ENCODE measurements at regions not wholly inside any gene's neighbourhood (a gene's known extent, or its start where the extent isn't known, plus 50 kb on each side); places are given as distances from the start of the nearest gene placed in this dataset.

DNA sequence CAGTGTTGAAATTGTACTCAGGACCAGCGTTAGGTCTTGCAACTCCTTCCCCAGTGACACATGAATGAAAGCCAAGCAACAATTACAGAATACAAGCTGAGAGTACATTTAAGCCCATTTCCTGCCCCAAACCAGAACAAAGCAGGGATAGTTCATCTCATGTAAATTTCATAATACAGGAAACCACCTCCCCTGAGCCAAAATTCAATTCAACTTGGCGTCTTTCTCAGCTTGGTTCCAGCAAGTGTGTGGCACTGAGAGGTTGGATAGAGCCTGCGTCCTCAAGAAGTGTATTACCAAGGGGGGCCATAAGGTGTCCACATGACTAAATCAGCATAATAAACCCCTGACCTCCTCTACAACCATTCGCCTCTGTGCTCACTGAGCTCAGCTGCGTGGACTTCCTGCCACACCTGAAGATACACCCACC is 278.9 kb upstream of the CRY1 start (continued):
- TF ChIP-seq, protein P1, sequence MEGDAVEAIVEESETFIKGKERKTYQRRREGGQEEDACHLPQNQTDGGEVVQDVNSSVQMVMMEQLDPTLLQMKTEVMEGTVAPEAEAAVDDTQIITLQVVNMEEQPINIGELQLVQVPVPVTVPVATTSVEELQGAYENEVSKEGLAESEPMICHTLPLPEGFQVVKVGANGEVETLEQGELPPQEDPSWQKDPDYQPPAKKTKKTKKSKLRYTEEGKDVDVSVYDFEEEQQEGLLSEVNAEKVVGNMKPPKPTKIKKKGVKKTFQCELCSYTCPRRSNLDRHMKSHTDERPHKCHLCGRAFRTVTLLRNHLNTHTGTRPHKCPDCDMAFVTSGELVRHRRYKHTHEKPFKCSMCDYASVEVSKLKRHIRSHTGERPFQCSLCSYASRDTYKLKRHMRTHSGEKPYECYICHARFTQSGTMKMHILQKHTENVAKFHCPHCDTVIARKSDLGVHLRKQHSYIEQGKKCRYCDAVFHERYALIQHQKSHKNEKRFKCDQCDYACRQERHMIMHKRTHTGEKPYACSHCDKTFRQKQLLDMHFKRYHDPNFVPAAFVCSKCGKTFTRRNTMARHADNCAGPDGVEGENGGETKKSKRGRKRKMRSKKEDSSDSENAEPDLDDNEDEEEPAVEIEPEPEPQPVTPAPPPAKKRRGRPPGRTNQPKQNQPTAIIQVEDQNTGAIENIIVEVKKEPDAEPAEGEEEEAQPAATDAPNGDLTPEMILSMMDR (conservative IDR thresholded peaks at IDR 0.05; ENCODE audit: low read depth in 2 of 2): no peak; a peak in 1 of 4 replicates

DNA sequence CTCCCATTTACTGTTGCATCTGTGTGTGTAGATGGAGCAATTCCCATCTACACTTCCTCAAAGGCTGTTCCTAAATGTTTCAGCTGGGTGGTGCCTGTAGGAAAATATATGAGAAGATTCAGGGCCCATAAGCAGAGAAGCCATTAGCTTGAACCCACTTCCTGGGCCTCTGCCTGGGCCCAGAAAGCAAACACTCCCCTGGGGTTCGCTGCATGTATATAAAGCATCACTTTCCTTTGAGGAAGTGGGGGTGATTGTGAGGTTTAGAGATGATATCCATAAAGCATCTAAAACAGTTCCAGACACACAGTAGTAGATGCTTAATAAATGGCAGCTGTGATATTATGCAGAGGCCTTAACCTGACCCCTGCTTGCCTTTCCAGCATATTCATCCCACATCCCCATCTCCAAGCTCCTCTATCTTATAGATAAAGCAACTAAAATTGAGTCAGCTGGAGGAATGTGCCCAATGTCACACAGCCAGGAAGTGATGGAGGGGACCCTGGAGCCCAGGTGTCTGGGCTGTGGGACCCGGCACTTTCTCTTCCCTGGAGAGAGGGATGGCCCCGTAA is 280.0 kb upstream of the CRY1 start:
- H3K4me2 ChIP-seq: no peak overlapping the region
- no peak overlapping the region for H3K27ac Mint-ChIP-seq
- H3K27me3 Mint-ChIP-seq (ENCODE audit: insufficient read depth, low read depth, poor library complexity): peaks cover 7% of the 10 kb centered on the region
- no peaks in the 10 kb centered on the region; the same call in 2 of the 3 replicates for H3K9me3 Mint-ChIP-seq
- ATAC-seq (no peak), DNase-seq (ENCODE audit: low spot score) (no peak)
- peaks cover 32% of the 10 kb centered on the region for H3K4me1 Mint-ChIP-seq
- no peaks in the 10 kb centered on the region for H3K9me2 ChIP-seq (ENCODE audit: insufficient read depth)
- no peaks in the 10 kb centered on the region for H3K36me3 ChIP-seq (ENCODE audit: insufficient read depth)
- H4K20me1 ChIP-seq (replicated peaks; ENCODE audit: insufficient read depth): no peaks in the 10 kb centered on the region
- H3K4me3 ChIP-seq: no peak overlapping the region
- H3K27ac ChIP-seq (ENCODE audit: low read depth): no peak overlapping the region
- H3K79me2 ChIP-seq (replicated peaks; ENCODE audit: insufficient read depth): no peaks in the 10 kb centered on the region
- H3K36me3 Mint-ChIP-seq (ENCODE audit: low read depth): no peaks in the 10 kb centered on the region
- no peak overlapping the region for H3K4me3 Mint-ChIP-seq
- no peaks in the 10 kb centered on the region for H3F3A ChIP-seq (replicated peaks; ENCODE audit: low read depth)
- peaks cover 23% of the 10 kb centered on the region for H3K4me1 ChIP-seq (ENCODE audit: insufficient read depth)
- no peak overlapping the region for H2AFZ ChIP-seq
- no peaks in the 10 kb centered on the region for H3K27me3 ChIP-seq (ENCODE audit: insufficient read depth)
- TF ChIP-seq POLR2AphosphoS5 (IDR thresholded peaks at IDR 0.05; ENCODE audit: low read depth) (no peak), CREB1 (CRISPR knock-in tag; IDR thresholded peaks at IDR 0.05; ENCODE audit: low read depth) (no peak), JUNB (IDR thresholded peaks at IDR 0.05; ENCODE audit: unreplicated experiment) (no peak), EZH2phosphoT487 (IDR thresholded peaks at IDR 0.05; ENCODE audit: unreplicated experiment) (no peak), EZH2 (IDR thresholded peaks at IDR 0.05; ENCODE audit: low read depth, unreplicated experiment) (no peak), ZNF331 (CRISPR knock-in tag; IDR thresholded peaks at IDR 0.05; ENCODE audit: low read depth) (no peak), ZNF114 (CRISPR knock-in tag; IDR thresholded peaks at IDR 0.05) (no peak), NANOG (IDR thresholded peaks at IDR 0.05; ENCODE audit: borderline replicate concordance) (no peak), STAT1 (IDR thresholded peaks at IDR 0.05; ENCODE audit: unreplicated experiment) (no peak)
- TF ChIP-seq, protein P2, sequence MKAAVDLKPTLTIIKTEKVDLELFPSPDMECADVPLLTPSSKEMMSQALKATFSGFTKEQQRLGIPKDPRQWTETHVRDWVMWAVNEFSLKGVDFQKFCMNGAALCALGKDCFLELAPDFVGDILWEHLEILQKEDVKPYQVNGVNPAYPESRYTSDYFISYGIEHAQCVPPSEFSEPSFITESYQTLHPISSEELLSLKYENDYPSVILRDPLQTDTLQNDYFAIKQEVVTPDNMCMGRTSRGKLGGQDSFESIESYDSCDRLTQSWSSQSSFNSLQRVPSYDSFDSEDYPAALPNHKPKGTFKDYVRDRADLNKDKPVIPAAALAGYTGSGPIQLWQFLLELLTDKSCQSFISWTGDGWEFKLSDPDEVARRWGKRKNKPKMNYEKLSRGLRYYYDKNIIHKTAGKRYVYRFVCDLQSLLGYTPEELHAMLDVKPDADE (IDR thresholded peaks at IDR 0.05): no peak
- TF ChIP-seq, protein P3, sequence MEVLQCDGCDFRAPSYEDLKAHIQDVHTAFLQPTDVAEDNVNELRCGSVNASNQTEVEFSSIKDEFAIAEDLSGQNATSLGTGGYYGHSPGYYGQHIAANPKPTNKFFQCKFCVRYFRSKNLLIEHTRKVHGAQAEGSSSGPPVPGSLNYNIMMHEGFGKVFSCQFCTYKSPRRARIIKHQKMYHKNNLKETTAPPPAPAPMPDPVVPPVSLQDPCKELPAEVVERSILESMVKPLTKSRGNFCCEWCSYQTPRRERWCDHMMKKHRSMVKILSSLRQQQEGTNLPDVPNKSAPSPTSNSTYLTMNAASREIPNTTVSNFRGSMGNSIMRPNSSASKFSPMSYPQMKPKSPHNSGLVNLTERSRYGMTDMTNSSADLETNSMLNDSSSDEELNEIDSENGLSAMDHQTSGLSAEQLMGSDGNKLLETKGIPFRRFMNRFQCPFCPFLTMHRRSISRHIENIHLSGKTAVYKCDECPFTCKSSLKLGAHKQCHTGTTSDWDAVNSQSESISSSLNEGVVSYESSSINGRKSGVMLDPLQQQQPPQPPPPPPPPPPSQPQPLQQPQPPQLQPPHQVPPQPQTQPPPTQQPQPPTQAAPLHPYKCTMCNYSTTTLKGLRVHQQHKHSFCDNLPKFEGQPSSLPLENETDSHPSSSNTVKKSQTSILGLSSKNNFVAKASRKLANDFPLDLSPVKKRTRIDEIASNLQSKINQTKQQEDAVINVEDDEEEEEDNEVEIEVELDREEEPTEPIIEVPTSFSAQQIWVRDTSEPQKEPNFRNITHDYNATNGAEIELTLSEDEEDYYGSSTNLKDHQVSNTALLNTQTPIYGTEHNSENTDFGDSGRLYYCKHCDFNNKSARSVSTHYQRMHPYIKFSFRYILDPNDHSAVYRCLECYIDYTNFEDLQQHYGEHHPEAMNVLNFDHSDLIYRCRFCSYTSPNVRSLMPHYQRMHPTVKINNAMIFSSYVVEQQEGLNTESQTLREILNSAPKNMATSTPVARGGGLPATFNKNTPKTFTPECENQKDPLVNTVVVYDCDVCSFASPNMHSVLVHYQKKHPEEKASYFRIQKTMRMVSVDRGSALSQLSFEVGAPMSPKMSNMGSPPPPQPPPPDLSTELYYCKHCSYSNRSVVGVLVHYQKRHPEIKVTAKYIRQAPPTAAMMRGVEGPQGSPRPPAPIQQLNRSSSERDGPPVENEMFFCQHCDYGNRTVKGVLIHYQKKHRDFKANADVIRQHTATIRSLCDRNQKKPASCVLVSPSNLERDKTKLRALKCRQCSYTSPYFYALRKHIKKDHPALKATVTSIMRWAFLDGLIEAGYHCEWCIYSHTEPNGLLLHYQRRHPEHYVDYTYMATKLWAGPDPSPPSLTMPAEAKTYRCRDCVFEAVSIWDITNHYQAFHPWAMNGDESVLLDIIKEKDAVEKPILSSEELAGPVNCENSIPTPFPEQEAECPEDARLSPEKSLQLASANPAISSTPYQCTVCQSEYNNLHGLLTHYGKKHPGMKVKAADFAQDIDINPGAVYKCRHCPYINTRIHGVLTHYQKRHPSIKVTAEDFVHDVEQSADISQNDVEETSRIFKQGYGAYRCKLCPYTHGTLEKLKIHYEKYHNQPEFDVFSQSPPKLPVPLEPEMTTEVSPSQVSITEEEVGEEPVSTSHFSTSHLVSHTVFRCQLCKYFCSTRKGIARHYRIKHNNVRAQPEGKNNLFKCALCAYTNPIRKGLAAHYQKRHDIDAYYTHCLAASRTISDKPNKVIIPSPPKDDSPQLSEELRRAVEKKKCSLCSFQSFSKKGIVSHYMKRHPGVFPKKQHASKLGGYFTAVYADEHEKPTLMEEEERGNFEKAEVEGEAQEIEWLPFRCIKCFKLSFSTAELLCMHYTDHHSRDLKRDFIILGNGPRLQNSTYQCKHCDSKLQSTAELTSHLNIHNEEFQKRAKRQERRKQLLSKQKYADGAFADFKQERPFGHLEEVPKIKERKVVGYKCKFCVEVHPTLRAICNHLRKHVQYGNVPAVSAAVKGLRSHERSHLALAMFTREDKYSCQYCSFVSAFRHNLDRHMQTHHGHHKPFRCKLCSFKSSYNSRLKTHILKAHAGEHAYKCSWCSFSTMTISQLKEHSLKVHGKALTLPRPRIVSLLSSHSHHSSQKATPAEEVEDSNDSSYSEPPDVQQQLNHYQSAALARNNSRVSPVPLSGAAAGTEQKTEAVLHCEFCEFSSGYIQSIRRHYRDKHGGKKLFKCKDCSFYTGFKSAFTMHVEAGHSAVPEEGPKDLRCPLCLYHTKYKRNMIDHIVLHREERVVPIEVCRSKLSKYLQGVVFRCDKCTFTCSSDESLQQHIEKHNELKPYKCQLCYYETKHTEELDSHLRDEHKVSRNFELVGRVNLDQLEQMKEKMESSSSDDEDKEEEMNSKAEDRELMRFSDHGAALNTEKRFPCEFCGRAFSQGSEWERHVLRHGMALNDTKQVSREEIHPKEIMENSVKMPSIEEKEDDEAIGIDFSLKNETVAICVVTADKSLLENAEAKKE (CRISPR knock-in tag; IDR thresholded peaks at IDR 0.05): no peak
- TF ChIP-seq, protein P1 (conservative IDR thresholded peaks at IDR 0.05; ENCODE audit: low read depth in 2 of 2): no peak

All from GM23338 (cell line).